ENCODE measurements at regions not wholly inside any gene's neighbourhood (a gene's known extent, or its start where the extent isn't known, plus 50 kb on each side); places are given as distances from the start of the nearest gene placed in this dataset.

GRCh38 chr1:217106231-217106901 is 383.1 kb upstream of the ESRRG start:
- TF ChIP-seq, protein P1, sequence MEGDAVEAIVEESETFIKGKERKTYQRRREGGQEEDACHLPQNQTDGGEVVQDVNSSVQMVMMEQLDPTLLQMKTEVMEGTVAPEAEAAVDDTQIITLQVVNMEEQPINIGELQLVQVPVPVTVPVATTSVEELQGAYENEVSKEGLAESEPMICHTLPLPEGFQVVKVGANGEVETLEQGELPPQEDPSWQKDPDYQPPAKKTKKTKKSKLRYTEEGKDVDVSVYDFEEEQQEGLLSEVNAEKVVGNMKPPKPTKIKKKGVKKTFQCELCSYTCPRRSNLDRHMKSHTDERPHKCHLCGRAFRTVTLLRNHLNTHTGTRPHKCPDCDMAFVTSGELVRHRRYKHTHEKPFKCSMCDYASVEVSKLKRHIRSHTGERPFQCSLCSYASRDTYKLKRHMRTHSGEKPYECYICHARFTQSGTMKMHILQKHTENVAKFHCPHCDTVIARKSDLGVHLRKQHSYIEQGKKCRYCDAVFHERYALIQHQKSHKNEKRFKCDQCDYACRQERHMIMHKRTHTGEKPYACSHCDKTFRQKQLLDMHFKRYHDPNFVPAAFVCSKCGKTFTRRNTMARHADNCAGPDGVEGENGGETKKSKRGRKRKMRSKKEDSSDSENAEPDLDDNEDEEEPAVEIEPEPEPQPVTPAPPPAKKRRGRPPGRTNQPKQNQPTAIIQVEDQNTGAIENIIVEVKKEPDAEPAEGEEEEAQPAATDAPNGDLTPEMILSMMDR (IDR thresholded peaks at IDR 0.05): no peak
- TF ChIP-seq POLR2A (IDR thresholded peaks at IDR 0.05): no peak
